ENCODE measurements at regions not wholly inside any gene's neighbourhood (a gene's known extent, or its start where the extent isn't known, plus 50 kb on each side); places are given as distances from the start of the nearest gene placed in this dataset.
"Not testable (repeated sequence)": the region's sequence is repeated elsewhere in the genome, so short reads cannot be mapped to it uniquely, and the experiment has no call there.

GRCh38 chr16:34807844-34808243, 1348.4 kb downstream of the TP53TG3F start:
- H3K4me3 ChIP-seq (replicated peaks in 1 of 3; ENCODE audit: insufficient read depth in 1 of 3, low read depth in 2 of 3, low read length in 3 of 3); POLR2A ChIA-PET; in situ Hi-C loops (cut with HindIII; ENCODE audit: extremely low pct_ligation_motif_present, low pct_unique_long_range_greater_than_20kb); BruUV-seq (replicated peaks); H2AFZ ChIP-seq (ENCODE audit: low read length); H3K27me3 ChIP-seq (ENCODE audit: control insufficient read depth in 1 of 2, insufficient read depth in 2 of 2, low read length in 2 of 2); intact Hi-C loops (cut with micrococcal nuclease; ENCODE audit: unreplicated experiment); H4K20me1 ChIP-seq (ENCODE audit: insufficient read depth, low read length); H3K4me2 ChIP-seq (ENCODE audit: low read depth, low read length); CTCF ChIA-PET (ENCODE audit: low intra/inter-chr PET ratio, low total read pairs); H3K4me1 ChIP-seq (ENCODE audit: insufficient read depth, low read length); H3K79me2 ChIP-seq (ENCODE audit: insufficient read depth, low read length); H3K27ac ChIP-seq (ENCODE audit: extremely low read length, insufficient read depth, low read length); ATAC-seq; H3K9ac ChIP-seq (ENCODE audit: insufficient read depth, low read depth, low read length); DNase-seq (ENCODE audit: low spot score); H3K36me3 ChIP-seq (replicated peaks in 1 of 2; ENCODE audit: control insufficient read depth in 1 of 2, insufficient read depth in 2 of 2, low read length in 2 of 2); FAIRE-seq; TF ChIP-seq ATF7 (CRISPR knock-in tag; IDR thresholded peaks at IDR 0.05): not testable (repeated sequence)
- TF ChIP-seq ATF7 (IDR thresholded peaks at IDR 0.05) (peak; percentile 96), ZNF24 (IDR thresholded peaks at IDR 0.05) (0 out of 2 replicates have a peak, but pooled peaks have one; percentile 21), CEBPB (IDR thresholded peaks at IDR 0.05; ENCODE audit: borderline replicate concordance, low read depth, low read length) (peak; percentile 40; the same call in 1 of the 2 replicates)
- peaks cover 58% of the 10 kb centered on the region for H3K9me3 ChIP-seq (ENCODE audit: low read length)

- TF ChIP-seq ATF7 (IDR thresholded peaks at IDR 0.05) (peak; percentile 87), CEBPB (IDR thresholded peaks at IDR 0.05; ENCODE audit: borderline replicate concordance, low read depth, low read length) (0 out of 2 replicates have a peak, but pooled peaks have one; percentile 34)
- intact Hi-C loops (cut with micrococcal nuclease; ENCODE audit: unreplicated experiment); H4K20me1 ChIP-seq (ENCODE audit: insufficient read depth, low read length); POLR2A ChIA-PET; DNase-seq (ENCODE audit: low spot score); H3K4me3 ChIP-seq (replicated peaks in 1 of 3; ENCODE audit: insufficient read depth in 1 of 3, low read depth in 2 of 3, low read length in 3 of 3); FAIRE-seq; H3K9ac ChIP-seq (ENCODE audit: insufficient read depth, low read depth, low read length); BruUV-seq (replicated peaks); H2AFZ ChIP-seq (ENCODE audit: low read length); H3K79me2 ChIP-seq (ENCODE audit: insufficient read depth, low read length); H3K4me2 ChIP-seq (ENCODE audit: low read depth, low read length); H3K4me1 ChIP-seq (ENCODE audit: insufficient read depth, low read length); in situ Hi-C loops (cut with HindIII; ENCODE audit: extremely low pct_ligation_motif_present, low pct_unique_long_range_greater_than_20kb); ATAC-seq; H3K27ac ChIP-seq (ENCODE audit: extremely low read length, insufficient read depth, low read length); H3K36me3 ChIP-seq (replicated peaks in 1 of 2; ENCODE audit: control insufficient read depth in 1 of 2, insufficient read depth in 2 of 2, low read length in 2 of 2); CTCF ChIA-PET (ENCODE audit: low intra/inter-chr PET ratio, low total read pairs); H3K27me3 ChIP-seq (ENCODE audit: control insufficient read depth in 1 of 2, insufficient read depth in 2 of 2, low read length in 2 of 2); TF ChIP-seq ATF7 (CRISPR knock-in tag; IDR thresholded peaks at IDR 0.05): not testable (repeated sequence)
- H3K9me3 ChIP-seq (ENCODE audit: low read length) = peaks cover 51% of the 10 kb centered on the region
- 1% methylated on average over 2 of the region's 2 CpGs for WGBS (ENCODE audit: low lambda C conversion rate)
Measured at GRCh38 chr16:34808530-34808929, 1349.1 kb downstream of the TP53TG3F start.

Data from HepG2 (cell line).